GM19455 (cell line): ENCODE measurements at regions not wholly inside any gene's neighbourhood (a gene's known extent, or its start where the extent isn't known, plus 50 kb on each side); places are given as distances from the start of the nearest gene placed in this dataset.

Experiments used
- ATAC-seq: cut with Tn5 transposase; IDR thresholded peaks from one replicate; pipeline ENCODE4 v1.9.1; 2021; ENCODE audit not compliant: unreplicated experiment

DNA sequence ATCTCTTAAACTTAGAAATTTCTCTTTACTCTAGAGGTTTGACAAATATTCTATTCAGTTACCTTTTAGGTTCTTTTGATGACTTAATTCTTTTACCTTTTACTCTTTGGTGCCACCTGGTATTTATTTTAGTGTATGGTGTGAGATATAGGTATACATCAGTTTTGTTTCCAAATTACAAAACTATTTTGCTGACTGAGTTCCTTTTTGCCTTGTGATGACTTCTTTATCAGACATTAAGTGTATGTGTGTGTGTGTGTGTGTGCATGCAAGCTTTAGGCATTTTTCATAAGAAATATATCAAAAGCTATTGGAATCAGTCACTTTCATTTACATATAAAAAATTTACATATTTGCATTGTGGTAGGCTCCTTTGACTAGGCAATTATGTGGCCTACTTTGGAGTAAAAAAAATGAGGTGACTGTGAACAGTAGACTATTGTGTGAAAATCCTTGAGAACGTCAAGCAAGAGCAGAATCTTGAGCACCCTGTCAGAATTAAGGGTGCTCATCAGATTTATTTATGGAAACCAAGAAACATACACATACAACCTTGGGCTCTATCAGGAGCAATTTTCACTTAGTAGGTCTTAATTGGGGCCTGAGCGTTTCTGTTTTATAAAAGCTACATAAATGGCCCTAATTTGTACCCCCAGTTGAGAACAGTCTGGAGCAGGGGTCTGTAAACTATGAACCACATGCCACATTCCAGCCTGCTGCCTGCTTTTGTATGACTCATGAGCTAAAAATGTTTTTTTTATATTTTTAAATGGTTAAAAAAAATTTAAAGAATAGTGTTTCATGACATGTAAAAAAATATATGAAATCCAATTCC, 415.9 kb downstream of the SLC4A3 start:
- ATAC-seq: no peak

DNA sequence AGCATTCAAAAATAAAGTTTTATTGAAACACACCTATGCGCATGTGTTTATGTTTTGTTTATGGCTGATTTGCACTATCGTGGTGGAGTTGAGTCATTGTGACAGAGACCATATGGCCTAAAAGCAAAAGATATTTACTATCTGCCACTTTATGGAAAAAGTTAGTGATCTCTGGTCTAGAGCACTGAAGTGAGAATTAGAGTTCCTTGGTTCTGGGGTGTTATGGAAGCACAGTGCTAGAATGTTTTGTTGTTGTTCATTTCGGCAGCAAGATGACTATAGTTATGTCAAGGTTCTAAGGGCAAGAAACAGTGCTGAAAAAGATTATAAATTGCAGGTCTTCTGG, 416.5 kb downstream of the SLC4A3 start:
- no peak for ATAC-seq

DNA sequence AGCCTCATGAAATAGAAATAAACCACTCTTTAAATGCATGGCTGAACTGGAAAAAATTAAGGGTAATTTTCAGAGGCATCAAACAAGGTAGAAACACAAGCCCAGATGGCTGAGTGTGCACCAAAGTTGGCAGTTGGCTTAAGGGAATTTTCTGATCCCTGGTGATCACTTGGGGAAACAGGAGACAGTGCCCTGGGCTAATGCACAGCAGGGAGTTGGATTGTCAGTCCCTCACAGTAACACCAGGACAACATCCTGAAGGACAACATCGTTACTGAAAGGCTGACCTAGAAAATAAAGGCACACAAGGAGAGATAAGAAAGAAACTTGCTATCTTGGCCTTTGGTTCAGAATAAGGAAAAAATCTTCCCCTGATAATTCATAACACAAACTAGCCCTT, 417.0 kb downstream of the SLC4A3 start:
- ATAC-seq: no peak

DNA sequence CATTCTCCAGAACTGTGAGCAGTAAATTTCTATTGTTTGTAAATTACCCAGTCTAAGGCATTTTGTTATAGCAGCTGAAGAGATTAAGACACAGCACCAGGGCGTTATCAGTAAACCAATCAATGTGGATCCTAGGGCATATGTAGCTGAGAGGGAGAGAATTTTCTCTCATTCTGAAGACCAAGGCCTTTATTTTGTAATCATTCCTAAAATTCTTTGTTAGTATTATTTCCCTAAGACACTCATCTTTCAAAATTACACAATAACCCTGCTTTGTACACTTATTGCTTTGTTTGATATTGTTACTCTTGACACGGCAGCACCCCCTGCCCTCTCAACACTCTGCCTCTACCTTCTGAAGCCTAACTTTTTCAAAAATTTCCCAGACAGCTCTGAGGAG, 419.1 kb downstream of the SLC4A3 start:
- ATAC-seq: no peak

DNA sequence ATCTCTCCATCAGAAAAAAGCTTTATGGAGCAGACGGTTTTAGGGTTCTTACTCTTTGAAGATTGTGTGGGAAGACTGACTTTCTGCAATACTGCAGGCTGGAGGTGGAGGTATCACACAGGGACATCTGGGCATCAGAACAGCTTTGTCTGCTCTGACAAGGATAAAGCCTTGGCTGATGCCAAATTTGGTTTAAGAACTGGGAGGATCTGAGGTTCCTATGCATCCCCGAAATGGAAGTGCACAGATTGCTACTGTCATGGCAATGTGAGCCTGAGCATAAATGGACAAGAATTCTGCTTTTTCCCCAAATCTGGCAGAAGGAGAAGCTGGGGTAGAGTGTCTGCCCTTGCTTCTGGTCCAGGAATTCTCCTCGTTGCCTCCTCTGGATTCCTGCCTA, 424.3 kb downstream of the SLC4A3 start:
- ATAC-seq: no peak

DNA sequence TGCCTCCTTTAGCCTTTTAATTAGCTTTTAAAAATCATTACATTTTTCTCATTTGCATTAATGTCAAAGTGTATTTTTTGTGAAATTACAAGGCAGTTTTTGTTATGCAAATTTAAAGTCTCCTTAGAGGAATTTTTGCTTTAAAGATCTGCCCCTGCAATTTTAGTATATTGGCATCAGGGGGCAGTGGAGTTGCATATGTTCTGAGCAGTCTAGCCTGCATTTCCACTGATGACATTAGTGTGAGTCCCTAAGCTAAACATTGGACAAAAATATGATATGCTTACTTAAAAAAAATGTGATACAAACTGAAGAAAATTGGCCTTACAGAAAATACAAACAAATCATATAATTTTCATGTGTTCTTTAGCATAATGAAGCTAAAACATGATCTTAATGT, 426.5 kb downstream of the SLC4A3 start:
- ATAC-seq: no peak

DNA sequence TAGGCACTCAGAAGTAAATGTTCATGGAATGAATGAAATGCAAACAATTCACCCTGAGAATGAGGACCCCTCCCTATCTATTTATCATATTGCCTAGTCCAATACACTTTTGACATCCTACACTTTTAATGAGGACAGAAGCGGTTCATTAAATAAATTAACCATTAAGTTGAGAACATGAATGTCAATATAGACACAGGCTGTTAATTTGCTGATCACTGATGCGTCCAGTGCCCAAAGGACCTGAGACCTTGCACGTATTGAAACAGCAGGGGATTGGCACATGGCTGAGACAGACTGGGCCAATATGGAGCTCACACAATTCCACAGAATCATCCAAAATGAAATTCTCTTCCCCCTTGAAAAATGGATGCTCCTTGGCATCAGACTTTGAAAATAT, 430.0 kb downstream of the SLC4A3 start:
- ATAC-seq: no peak

DNA sequence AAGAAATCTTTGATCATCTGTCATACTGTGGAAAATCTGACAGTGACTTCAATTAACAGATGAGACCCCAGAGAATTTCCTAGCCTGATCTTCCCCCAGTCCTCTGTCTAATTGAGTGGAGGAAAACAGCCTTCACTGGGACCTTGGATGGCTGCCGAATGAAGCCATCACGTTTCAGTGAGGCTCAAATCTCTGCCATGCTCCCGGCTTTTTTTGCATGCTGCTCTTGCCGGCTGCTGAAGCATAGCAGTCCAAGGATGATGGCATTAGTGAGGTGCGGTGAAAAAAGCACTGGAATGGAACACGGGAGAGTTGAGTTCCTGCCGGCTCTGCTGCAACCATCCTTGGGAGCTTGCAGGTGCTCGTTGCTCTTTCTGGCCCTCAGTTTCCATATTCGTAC, 430.5 kb downstream of the SLC4A3 start:
- ATAC-seq: no peak

DNA sequence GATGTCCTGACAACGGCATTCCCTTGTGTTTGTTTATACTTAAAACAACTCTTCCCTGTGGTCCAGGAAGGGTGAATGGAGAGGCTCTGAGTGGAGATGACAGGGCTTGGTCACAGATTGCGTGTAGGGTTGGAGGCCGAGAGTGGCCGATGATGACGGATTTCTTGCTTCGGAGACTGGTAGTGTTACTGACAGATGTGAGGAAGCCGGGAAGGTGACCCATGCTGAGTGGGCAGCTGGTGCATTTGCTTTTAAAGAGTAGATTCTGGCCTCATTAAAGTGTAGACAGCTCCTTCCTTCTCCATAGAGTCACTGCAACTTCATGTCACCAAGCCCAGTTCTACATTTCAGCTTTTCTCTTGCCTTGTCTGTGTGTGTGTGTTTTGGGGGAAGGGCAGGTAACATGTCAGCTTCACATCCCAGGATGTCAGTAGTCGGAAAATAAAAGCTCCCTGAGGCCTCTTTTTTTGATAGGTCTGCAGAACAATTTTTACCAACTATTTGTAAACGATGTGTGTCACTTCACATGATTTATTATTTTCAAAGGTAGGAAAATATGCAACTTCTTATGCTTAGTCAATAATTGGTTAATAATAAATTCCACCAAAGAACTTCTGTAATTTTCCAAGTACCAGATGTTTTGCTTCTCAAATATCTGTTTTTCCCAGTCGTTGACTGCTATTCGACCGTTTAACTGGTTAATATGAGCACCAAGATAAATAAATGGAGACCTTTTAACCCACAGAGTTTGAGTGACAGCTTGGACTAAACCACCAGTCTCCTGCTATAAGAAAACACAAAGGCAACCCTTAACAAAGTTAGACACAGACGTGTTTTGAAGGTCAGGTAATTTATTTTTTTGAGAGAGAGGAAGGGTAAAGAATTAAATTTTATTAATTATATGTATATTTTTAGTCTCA, 436.9 kb downstream of the SLC4A3 start:
- ATAC-seq: no peak

DNA sequence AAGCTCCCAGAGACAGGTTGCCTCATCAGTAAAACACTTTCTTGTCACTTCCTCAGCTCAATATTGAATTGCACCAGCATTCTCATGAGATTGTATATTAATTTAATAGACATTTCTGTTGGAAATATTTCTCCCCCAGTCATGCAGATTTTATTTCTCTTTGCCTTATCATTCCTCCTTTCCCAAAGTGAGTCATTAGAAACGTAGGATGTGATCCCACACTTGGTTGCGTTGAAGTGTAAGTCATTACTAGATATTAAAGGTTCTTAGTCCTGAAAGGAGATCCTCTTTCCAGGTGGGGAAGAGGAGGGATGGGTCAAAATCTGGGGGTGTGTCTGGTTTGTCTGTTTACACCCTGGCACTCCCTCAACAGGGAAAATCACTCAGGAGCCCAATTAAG, 438.2 kb downstream of the SLC4A3 start:
- ATAC-seq: no peak

DNA sequence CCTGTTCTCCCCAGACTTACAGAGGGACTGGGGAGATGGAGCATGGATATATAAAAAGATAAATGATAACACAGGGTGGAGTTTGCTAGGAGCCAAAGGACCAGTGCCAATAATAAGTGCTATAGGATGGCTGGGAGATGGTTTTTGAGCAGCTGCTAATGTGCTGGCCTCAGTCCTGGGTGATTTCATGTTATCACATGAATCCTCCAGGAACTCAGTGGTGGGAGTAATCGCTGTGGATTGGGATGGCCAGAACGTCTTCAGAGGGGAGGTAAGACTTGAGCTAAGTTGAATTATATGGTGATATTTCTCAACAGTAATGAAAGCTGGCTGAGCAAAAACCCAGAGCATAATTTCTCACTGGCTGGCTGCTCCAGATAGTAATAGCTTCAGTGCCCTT, 441.4 kb downstream of the SLC4A3 start:
- no peak for ATAC-seq

DNA sequence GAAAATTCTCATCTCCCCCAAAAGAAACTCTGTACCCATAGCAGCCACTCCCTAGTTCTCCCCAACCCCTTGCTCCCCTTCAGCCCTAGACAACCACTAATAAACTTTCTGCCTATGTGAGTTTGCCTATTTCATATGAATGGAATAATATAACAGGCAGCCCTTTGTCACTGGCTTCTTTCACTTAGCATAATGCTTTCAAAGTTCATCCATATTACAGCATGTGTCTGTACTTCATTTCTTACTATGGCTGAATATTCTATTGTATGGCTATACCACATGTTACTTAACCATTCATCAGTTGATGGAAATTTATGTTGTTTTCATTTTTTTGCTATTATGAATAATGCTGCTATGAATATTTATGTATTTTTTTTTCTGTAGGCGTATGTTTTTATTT, 442.9 kb downstream of the SLC4A3 start:
- ATAC-seq: no peak

DNA sequence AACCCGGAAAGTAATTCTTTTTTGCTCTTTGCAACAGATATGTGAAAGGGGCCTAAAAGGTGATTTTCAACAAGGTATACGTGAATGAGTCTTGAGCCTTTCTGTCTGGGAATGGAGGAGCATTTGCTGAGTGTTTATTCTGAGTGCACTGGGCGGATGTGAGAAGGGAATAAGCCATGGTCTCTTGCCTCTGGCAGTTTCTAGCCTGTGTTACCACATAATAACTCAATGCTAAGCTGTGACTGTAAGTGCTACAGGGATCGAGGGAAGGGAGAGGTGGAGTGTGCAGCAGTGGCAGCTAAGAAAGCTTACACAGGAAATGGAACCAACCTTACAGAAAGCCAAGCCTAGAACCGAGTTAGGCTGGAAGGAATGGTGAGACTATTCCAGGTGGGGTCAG, 444.3 kb downstream of the SLC4A3 start:
- ATAC-seq: no peak

DNA sequence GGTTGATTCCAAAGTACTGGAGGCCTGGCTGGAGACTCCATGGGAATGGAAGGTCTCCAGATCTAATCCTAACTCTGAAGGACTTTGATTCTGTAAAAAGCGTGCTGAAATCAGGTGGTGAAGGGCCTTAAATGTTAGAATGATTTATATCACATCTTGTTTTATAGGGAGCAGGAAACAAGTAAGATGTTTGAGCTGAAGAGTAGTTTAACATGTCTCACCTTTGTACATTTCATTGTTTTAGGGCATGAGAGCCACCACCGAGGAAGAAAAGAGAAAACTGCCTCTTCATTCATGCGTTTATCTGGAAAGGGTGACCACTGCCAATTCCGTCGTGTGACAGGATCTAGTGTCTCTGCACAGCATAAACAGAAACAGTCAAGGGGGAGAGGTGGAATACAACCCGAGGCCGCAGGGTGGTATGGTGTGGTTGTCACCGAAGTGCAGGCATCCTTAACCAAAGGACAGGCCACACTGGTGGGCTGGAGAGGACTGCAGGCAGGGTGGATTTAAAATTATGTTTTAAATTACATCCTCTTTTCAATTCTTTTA, 445.3 kb downstream of the SLC4A3 start:
- no peak for ATAC-seq

DNA sequence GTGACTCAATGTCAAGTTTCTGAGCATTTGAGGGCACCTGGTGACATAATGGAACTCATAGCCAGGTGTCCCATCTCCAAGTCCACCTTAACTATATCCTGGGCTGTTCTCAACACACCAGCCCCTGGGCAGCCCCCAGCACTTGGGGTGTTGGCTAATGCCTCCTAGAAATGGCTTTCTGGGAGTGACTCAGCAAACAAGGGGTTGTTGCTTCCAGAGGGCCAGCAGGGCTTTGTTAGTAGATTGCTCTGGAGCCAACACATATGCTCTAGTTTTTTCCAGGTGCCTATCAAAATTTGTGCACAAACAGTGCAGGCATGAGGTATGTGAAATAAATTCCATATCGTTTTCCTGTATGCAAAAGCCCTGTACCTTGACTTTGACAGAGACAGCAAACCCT, 448.4 kb downstream of the SLC4A3 start:
- no peak for ATAC-seq

DNA sequence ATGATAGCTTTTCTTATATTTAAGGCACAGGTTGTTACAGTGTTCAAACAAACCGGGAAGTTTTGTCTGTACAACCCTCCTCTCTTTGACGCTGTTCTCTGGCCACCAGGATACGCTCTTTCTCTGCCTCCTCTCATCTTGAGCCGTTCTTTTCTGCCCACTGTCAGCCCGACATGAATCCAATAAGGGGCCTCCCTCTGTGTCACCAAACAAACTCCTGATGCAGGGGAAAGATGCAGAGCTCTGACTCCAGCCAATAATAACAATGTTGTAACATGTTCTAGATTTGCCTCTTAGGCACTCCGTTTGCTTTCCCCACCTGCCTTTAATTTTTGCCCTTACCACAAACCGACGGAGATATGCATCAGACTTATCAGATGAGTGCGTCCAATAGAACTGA, 449.3 kb downstream of the SLC4A3 start:
- no peak for ATAC-seq

DNA sequence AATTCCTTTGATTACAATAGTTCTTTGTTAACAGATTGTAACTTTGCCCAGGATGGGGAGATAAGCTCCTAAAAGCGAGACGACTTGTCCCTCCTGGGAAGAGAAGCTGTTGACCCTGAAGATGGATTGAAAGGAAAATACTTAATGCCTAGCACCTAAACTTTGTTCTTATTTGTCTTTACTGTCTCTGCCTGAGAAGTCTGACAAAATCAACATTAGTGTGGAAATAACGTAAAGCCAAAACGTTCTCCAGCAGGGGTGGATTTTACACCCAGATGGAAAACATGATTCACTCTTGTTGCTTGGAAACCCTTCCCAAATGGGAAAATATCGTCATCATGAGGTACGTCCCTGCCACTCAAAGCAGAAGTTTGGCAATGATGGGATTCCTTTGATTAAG, 450.1 kb downstream of the SLC4A3 start:
- ATAC-seq: no peak

DNA sequence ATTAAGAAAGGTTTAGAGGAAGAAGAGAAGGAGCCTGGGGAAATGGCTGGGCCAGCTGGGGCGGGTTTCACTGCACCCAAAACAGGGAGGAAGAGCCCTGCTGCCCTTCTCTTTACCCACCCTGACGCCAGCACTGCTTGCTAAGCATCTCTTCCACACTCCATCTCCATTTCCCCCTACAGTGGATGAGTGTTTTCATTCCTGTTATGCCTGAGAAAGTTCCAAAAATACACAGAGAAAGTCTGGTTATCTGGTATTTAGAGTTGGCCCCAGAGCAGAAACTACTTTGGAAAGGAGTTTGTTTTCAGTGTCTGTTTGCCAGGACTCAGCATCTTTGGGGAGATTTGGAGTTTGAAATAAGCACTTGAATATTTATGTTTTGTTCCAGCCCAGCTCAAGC, 451.0 kb downstream of the SLC4A3 start:
- ATAC-seq: no peak

DNA sequence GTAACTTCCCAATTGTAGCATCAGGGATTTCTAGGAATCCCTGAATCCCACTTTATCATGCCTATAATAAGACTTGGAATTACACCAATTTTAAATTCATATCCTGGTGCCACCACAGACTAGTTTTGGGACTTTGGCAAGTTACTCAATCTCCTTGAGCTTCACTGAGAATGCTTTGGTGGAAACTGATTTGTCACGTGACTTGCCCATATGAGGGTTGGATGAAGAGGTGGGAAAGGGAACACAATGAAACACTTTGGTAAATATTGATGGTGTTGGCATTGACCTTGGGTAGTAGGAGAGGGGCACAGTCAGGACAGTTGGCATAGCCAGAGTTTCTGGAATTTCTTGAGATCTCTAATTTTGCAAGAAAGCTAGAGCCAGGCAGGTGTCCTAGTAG, 452.2 kb downstream of the SLC4A3 start:
- no peak for ATAC-seq

DNA sequence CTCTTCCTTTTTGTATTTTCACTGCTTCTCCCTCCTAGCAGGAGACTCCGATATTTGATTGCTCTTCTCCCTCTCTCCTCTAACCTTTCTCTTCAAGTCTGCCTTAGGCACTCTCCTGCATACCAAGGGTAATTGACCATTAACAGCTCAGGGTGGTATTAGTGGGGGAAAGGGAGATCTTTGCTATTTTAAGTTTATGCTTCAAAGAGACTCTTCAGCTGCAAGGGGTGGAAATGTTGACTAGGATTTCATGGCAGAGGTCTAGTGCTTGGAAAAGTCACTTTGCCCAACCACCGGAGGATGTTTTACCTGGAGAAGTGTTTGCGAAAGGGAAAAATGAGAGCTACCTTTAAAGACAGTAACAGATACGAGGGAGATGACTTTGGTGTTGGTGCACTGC, 453.7 kb downstream of the SLC4A3 start:
- ATAC-seq: no peak

DNA sequence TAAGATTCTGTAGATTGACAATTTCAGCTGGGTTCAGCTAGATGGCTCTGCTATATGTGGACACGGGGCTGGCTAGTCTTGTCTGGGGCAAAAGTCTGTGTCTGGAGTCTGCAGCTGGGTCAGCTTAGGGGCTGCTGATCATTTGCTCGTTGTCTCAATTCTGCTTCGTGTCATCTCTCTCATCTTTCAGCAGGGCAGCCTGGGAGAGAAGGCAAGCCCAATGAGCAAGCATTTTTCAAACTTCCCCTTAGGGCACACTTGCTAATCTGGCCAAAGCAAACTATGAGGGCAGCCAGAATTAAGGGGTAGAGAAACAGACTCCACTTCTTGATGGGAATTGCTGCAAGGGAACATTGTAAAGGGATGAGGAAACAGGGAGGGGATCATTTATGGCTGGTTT, 462.6 kb downstream of the SLC4A3 start:
- no peak for ATAC-seq

DNA sequence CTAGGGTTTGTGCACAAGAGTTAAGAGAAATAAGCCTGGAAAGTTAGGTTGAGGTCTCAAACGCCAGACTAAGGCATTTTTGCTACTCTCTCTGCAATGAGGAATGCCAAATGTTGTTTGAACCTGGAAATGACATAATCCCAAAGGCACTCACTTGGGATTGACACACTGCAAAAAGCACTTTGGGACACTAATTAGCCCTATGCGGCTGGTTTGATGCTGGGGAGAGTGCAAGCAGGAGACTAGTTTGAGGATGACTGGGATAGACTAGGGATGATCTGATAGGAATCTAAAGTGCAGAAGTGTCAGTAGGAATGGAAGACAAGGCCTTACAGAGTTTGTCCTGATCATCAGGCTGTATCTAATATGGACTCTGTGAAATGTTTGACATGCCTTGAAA, 469.0 kb downstream of the SLC4A3 start:
- ATAC-seq: no peak
